GM20431 (cell line): ENCODE measurements at regions not wholly inside any gene's neighbourhood (a gene's known extent, or its start where the extent isn't known, plus 50 kb on each side); places are given as distances from the start of the nearest gene placed in this dataset.
"Not testable (repeated sequence)": the region's sequence is repeated elsewhere in the genome, so short reads cannot be mapped to it uniquely, and the experiment has no call there.

Experiments used
- in situ Hi-C: fragments of 300-500 bp; cut with MseI, MboI; formaldehyde crosslinking; loops from one replicate; pipeline ENCODE4 v1.15.0; 2020; ENCODE audit warnings: low sequenced_read_pairs; ENCODE audit not compliant: unreplicated experiment

- in situ Hi-C loops = not testable (repeated sequence)
These were observed 208.0 kb upstream of the IRF2BP2 start for GRCh38 chr1:234818040-234818387.

- in situ Hi-C loops = not testable (repeated sequence)
These were observed 207.5 kb upstream of the IRF2BP2 start for GRCh38 chr1:234817313-234818039.

- in situ Hi-C loops = not testable (repeated sequence)
These were observed 206.9 kb upstream of the IRF2BP2 start for GRCh38 chr1:234816864-234817263.

- in situ Hi-C loops = not testable (repeated sequence)
These were observed 206.3 kb upstream of the IRF2BP2 start for GRCh38 chr1:234816186-234816851.

- in situ Hi-C loops = not testable (repeated sequence)
These were observed 205.4 kb upstream of the IRF2BP2 start for GRCh38 chr1:234815295-234815815.

GRCh38 chr1:234814235-234814634, 204.3 kb upstream of the IRF2BP2 start:
- in situ Hi-C loops = not testable (repeated sequence)

- in situ Hi-C loops = not testable (repeated sequence)
These were observed 201.8 kb upstream of the IRF2BP2 start for GRCh38 chr1:234811824-234812223.

GRCh38 chr1:234810726-234811125, 200.7 kb upstream of the IRF2BP2 start:
- in situ Hi-C loops = not testable (repeated sequence)

GRCh38 chr1:234809854-234810245, 199.9 kb upstream of the IRF2BP2 start:
- in situ Hi-C loops = not testable (repeated sequence)

GRCh38 chr1:234808943-234809853, 199.2 kb upstream of the IRF2BP2 start:
- in situ Hi-C loops = not testable (repeated sequence)

GRCh38 chr1:234808459-234808858, 198.5 kb upstream of the IRF2BP2 start:
- in situ Hi-C loops = not testable (repeated sequence)

GRCh38 chr1:234807705-234808104, 197.7 kb upstream of the IRF2BP2 start:
- in situ Hi-C loops = not testable (repeated sequence)

- in situ Hi-C loops = not testable (repeated sequence)
These were observed 192.6 kb upstream of the IRF2BP2 start for GRCh38 chr1:234802586-234802985.

GRCh38 chr1:234801636-234802035, 191.7 kb upstream of the IRF2BP2 start:
- in situ Hi-C loops = not testable (repeated sequence)

- in situ Hi-C loops = not testable (repeated sequence)
These were observed 191.2 kb upstream of the IRF2BP2 start for GRCh38 chr1:234801147-234801546.

- in situ Hi-C loops = not testable (repeated sequence)
These were observed 190.6 kb upstream of the IRF2BP2 start for GRCh38 chr1:234800563-234800962.

GRCh38 chr1:234799021-234799689, 189.2 kb upstream of the IRF2BP2 start:
- in situ Hi-C loops = not testable (repeated sequence)

- in situ Hi-C loops = not testable (repeated sequence)
These were observed 187.2 kb upstream of the IRF2BP2 start for GRCh38 chr1:234797216-234797615.

GRCh38 chr1:234796438-234796792, 186.4 kb upstream of the IRF2BP2 start:
- in situ Hi-C loops = not testable (repeated sequence)
